Left kidney (tissue), 1 donor: ENCODE measurements at regions not wholly inside any gene's neighbourhood (a gene's known extent, or its start where the extent isn't known, plus 50 kb on each side); places are given as distances from the start of the nearest gene placed in this dataset.
"Not testable (repeated sequence)": the region's sequence is repeated elsewhere in the genome, so short reads cannot be mapped to it uniquely, and the experiment has no call there.

ENCODE experiments used
- DNase-seq: peaks from one replicate; pipeline ENCODE4 v3.0.0-alpha.2; 2013

DNA sequence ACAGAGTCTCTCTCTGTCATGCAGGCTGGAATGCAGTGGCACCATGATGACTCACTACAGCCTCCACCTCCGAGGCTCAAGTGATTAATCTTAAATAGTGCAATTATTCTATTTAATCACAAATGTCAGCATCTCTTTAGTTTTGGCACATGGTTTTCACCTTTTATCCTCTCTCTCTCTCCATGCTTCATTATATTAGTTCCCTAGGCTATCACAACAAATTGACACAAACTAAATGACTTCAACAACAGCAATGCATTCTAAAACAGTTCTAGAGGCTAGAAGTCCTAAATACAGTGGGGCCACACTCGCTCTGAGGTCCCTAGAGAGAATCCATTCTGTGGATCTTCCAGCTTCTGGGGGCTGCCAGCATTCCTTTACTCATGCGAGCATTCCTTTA lies 178.2 kb upstream of the ZNG1F start:
- DNase-seq = not testable (repeated sequence)

GRCh38 chr9:41361790-41362189 lies 172.7 kb upstream of the ZNG1F start:
- not testable (repeated sequence) for DNase-seq

DNA sequence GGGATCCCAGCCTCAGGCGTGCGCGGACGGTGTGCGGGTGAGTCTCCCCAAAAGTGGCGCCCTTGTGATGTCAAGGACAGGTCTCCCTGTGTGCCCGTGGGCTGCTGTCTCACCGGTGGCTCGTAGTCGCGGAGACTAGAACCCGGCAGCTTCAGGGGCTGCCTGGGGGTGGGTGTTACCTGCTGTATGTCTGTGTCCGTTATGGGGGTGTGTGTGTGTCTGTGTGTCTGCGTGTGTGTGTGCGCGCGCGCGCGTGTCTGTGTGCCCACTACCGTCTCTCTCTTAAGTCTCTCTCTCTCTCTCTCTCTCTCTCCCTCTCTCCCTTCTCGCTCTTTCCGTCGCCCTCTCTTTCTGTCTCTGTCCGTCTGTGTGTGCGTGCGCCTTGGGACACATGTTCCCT lies 170.0 kb upstream of the ZNG1F start:
- peak; percentile 22 for DNase-seq

- peak; percentile 49 for DNase-seq
Measured at GRCh38 chr9:41358682-41359081, 169.6 kb upstream of the ZNG1F start.

GRCh38 chr9:41357918-41358404 lies 168.8 kb upstream of the ZNG1F start:
- DNase-seq = not testable (repeated sequence)

DNA sequence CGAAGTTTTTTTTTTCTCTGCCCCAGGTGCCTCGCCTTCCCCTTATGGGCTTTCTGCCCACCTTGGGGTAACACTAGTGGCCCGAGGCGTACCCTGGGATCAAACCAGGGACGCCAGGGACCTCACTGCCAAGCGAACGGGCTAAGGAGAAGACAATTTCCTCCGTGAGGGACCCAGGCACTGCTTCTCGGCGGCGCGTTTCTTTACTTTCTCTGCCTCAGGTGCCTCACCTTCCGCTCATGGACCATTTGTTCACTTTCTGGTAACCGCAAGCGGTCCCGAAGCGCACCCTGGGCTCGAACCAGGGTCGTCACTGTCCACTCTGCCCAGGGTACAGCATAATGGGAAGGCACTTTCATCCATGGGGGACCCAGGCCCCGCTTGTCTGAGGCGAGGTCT lies 168.2 kb upstream of the ZNG1F start:
- not testable (repeated sequence) for DNase-seq

- DNase-seq = peak; percentile 29
Measured at GRCh38 chr9:41356588-41357349, 167.7 kb upstream of the ZNG1F start.

GRCh38 chr9:41355712-41356450 lies 166.8 kb upstream of the ZNG1F start:
- not testable (repeated sequence) for DNase-seq

- not testable (repeated sequence) for DNase-seq
Measured at GRCh38 chr9:41354978-41355377, 165.9 kb upstream of the ZNG1F start.

GRCh38 chr9:41354060-41354934 lies 165.2 kb upstream of the ZNG1F start:
- not testable (repeated sequence) for DNase-seq

GRCh38 chr9:41353026-41353425 lies 163.9 kb upstream of the ZNG1F start:
- not testable (repeated sequence) for DNase-seq

DNA sequence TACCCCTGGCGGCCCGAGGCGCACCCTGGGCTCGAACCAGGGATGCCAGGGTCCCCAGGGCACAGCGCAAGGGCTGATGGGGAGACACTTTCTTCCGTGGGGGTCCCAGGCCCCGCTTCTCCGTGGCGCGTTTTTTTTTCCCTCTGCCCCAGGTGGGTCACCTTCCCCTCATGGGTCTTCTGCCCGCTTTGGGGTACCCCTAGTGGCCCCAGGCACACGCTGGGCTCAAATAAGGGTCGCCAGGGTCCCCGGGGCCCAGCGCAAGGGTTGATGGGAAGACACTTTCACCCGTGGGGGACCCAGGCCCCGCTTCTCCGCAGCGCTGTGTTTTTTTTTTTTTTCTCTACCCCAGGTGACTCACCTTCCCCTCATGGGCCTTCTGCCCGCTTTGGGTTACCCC lies 163.3 kb upstream of the ZNG1F start:
- not testable (repeated sequence) for DNase-seq

- DNase-seq = not testable (repeated sequence)
Measured at GRCh38 chr9:41347893-41348292, 158.8 kb upstream of the ZNG1F start.

- not testable (repeated sequence) for DNase-seq
Measured at GRCh38 chr9:41332562-41332961, 143.4 kb upstream of the ZNG1F start.

DNA sequence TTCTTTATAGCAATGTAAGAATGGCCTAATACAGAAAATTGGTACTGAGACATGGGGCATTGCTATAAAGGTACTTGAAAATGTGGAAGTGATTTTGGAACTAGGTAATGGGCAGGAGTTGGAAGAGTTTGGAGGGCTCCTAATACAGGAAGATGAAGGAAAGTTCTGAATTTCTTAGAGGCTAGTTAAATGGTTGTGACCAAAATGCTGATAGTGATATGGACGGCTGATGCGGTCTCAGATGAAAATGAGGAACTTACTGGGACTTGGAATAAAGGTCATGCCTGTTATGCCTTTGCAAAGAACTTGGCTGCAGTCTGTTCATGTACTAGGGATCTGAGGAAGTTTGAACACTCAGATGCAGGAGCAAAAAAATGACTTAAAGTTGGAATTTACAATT lies 132.2 kb upstream of the ZNG1F start:
- not testable (repeated sequence) for DNase-seq

DNA sequence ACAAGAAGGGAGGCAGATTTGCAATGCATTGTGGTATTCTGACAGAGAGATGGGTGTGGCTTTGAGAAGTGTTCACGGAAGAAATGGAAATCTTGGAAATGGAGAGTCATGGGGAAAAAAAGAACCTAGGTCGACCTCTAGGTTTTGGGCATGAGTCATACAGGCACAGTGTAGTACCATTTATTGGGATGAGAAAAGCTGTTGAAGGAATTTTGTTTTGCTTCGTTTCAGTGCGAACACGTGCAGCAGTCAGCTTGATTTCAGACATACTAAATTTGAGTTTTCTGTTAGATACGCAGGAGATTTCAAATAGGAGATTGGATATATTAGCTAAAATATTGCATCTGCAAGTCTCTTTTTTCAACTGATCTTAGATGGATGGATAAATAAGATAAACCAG lies 119.8 kb upstream of the ZNG1F start:
- DNase-seq = not testable (repeated sequence)

GRCh38 chr9:41285744-41286143 lies 96.6 kb upstream of the ZNG1F start:
- DNase-seq = not testable (repeated sequence)

GRCh38 chr9:41280299-41281238 lies 91.5 kb upstream of the ZNG1F start:
- not testable (repeated sequence) for DNase-seq

- DNase-seq = not testable (repeated sequence)
Measured at GRCh38 chr9:41279437-41279836, 90.3 kb upstream of the ZNG1F start.

DNA sequence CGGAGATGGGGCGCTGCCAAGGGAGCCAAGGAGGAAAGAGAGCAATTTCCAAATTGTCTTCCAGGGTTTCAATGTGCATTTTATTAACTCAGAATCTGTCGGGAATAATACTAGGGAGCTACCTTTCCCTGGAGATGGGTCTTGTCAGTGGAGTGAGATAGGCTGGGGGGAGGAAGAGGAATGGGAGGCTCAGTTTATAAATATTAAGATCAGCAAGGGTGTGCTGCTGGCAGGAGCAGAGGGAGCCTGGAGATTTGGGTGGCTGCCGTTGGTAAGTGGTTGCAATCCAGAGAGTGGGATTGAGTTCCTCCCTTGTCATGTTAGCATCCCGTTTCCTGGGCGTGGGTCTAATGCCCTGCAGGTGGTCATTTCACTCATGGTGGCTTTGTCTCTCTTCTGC lies 89.9 kb upstream of the ZNG1F start:
- not testable (repeated sequence) for DNase-seq
